ENCODE measurements at regions not wholly inside any gene's neighbourhood (a gene's known extent, or its start where the extent isn't known, plus 50 kb on each side); places are given as distances from the start of the nearest gene placed in this dataset.
"Not testable (repeated sequence)": the region's sequence is repeated elsewhere in the genome, so short reads cannot be mapped to it uniquely, and the experiment has no call there.

GRCh38 chr12:111154147-111154834 lies 214.6 kb downstream of the PHETA1 start:
- DNase-seq (ENCODE audit: low read depth in 2 of 2) = no peak

GRCh38 chr12:111152561-111152960 lies 216.3 kb downstream of the PHETA1 start:
- DNase-seq (ENCODE audit: low read depth in 2 of 2) = no peak

GRCh38 chr12:111150921-111151840 lies 217.7 kb downstream of the PHETA1 start:
- no peak for DNase-seq (ENCODE audit: low read depth in 2 of 2)

- DNase-seq (ENCODE audit: low read depth in 2 of 2) = no peak
These were observed 218.5 kb downstream of the PHETA1 start for GRCh38 chr12:111150360-111150759.

- DNase-seq (ENCODE audit: low read depth in 2 of 2) = no peak
These were observed 219.6 kb downstream of the PHETA1 start for GRCh38 chr12:111149299-111149698.

- DNase-seq (ENCODE audit: low read depth in 2 of 2) = no peak
These were observed 220.9 kb downstream of the PHETA1 start for GRCh38 chr12:111148005-111148404.

- no peak for DNase-seq (ENCODE audit: low read depth in 2 of 2)
These were observed 222.9 kb upstream of the MYL2 start for GRCh38 chr12:111143271-111143670.

GRCh38 chr12:111141205-111141604 lies 220.8 kb upstream of the MYL2 start:
- no peak for DNase-seq (ENCODE audit: low read depth in 2 of 2)

GRCh38 chr12:111138016-111138415 lies 217.6 kb upstream of the MYL2 start:
- DNase-seq (ENCODE audit: low read depth in 2 of 2) = no peak

GRCh38 chr12:111135293-111135832 lies 215.0 kb upstream of the MYL2 start:
- no peak for DNase-seq (ENCODE audit: low read depth in 2 of 2)

- DNase-seq (ENCODE audit: low read depth in 2 of 2) = no peak
These were observed 210.0 kb upstream of the MYL2 start for GRCh38 chr12:111130336-111130735.

GRCh38 chr12:111129149-111129767 lies 208.9 kb upstream of the MYL2 start:
- no peak for DNase-seq (ENCODE audit: low read depth in 2 of 2)

- DNase-seq (ENCODE audit: low read depth in 2 of 2) = no peak
These were observed 206.0 kb upstream of the MYL2 start for GRCh38 chr12:111126331-111126730.

- no peak for DNase-seq (ENCODE audit: low read depth in 2 of 2)
These were observed 203.8 kb upstream of the MYL2 start for GRCh38 chr12:111124183-111124582.

- no peak for DNase-seq (ENCODE audit: low read depth in 2 of 2)
These were observed 203.0 kb upstream of the MYL2 start for GRCh38 chr12:111123390-111123789.

- no peak for DNase-seq (ENCODE audit: low read depth in 2 of 2)
These were observed 202.1 kb upstream of the MYL2 start for GRCh38 chr12:111122458-111122878.

GRCh38 chr12:111121840-111122239 lies 201.5 kb upstream of the MYL2 start:
- no peak for DNase-seq (ENCODE audit: low read depth in 2 of 2)

- DNase-seq (ENCODE audit: low read depth in 2 of 2) = no peak
These were observed 200.2 kb upstream of the MYL2 start for GRCh38 chr12:111120578-111120977.

GRCh38 chr12:111117017-111117416 lies 196.6 kb upstream of the MYL2 start:
- no peak for DNase-seq (ENCODE audit: low read depth in 2 of 2)

GRCh38 chr12:111113313-111113712 lies 192.9 kb upstream of the MYL2 start:
- not testable (repeated sequence) for DNase-seq (ENCODE audit: low read depth in 2 of 2)

- DNase-seq (ENCODE audit: low read depth in 2 of 2) = no peak
These were observed 192.1 kb upstream of the MYL2 start for GRCh38 chr12:111112311-111113098.
